CD14-positive monocyte (primary cell): ENCODE measurements at regions not wholly inside any gene's neighbourhood (a gene's known extent, or its start where the extent isn't known, plus 50 kb on each side); places are given as distances from the start of the nearest gene placed in this dataset.

Experiments used
- DNase-seq, 3 donors: peaks; one replicate each; pipeline ENCODE4 v3.0.0-alpha.2; 2011 to 2022
- H2AFZ ChIP-seq: 2 replicates; pipeline ENCODE4 v1.6.0; 2012; ENCODE audit warnings: mild to moderate bottlenecking, low read depth, low read length, inconsistent platforms; ENCODE audit not compliant: insufficient read depth, poor library complexity, severe bottlenecking
- H3K27ac ChIP-seq, 2 donors: 1 replicate in 1 of 2; 2 replicates in 1 of 2; pipeline ENCODE4 v1.5.1; 2012 to 2013; ENCODE audit warnings: low read length in 2 of 2, control low read depth in 1 of 2, inconsistent platforms in 1 of 2, low read depth in 1 of 2, mild to moderate bottlenecking in 1 of 2
- H3K27me3 ChIP-seq, 2 donors: one replicate each; pipeline versions ENCODE4 v1.6.0 to v1.6.1; 2011 to 2013; ENCODE audit warnings: low read length in 2 of 2; ENCODE audit not compliant: control insufficient read depth in 2 of 2, insufficient read depth in 2 of 2
- H3K36me3 ChIP-seq, 2 donors: replicated peaks in 1 of 2; 1 replicate in 1 of 2; 2 replicates in 1 of 2; pipeline versions ENCODE4 v1.5.1 to v1.6.1; 2012 to 2013; ENCODE audit warnings: low read length in 2 of 2, control low read depth in 1 of 2, inconsistent platforms in 1 of 2, mild to moderate bottlenecking in 1 of 2; ENCODE audit not compliant: insufficient read depth in 2 of 2, control insufficient read depth in 1 of 2
- H3K4me1 ChIP-seq, 2 donors: 1 replicate in 1 of 2; 2 replicates in 1 of 2; pipeline versions ENCODE4 v1.5.1 to v1.6.1; 2012 to 2013; ENCODE audit warnings: low read length in 2 of 2, control low read depth in 1 of 2, inconsistent platforms in 1 of 2, mild to moderate bottlenecking in 1 of 2, moderate library complexity in 1 of 2; ENCODE audit not compliant: insufficient read depth in 2 of 2, control insufficient read depth in 1 of 2
- H3K4me2 ChIP-seq: replicated peaks from 2 replicates; pipeline ENCODE3; 2012; ENCODE audit warnings: low read length, moderate library complexity, mild to moderate bottlenecking; ENCODE audit not compliant: poor library complexity, severe bottlenecking; ENCODE audit errors: extremely low read depth
- H3K4me3 ChIP-seq, 3 experiments: fragments of 200-600 bp in 1 of 3; sonication (generic) in 1 of 3; replicated peaks in 1 of 3; 1 replicate in 2 of 3; 2 replicates in 1 of 3; pipeline ENCODE4 v1.5.1; 2011 to 2013; ENCODE audit warnings: low read length in 3 of 3, mild to moderate bottlenecking in 3 of 3, control low read depth in 2 of 3, low read depth in 2 of 3, inconsistent platforms in 1 of 3, moderate library complexity in 1 of 3
- H3K79me2 ChIP-seq: 2 replicates; pipeline ENCODE4 v1.6.0; 2012; ENCODE audit warnings: mild to moderate bottlenecking, control low read depth, inconsistent platforms, low read length, moderate library complexity; ENCODE audit not compliant: insufficient read depth
- H3K9ac ChIP-seq: 2 replicates; pipeline ENCODE4 v1.6.0; 2017; ENCODE audit warnings: low read length, mild to moderate bottlenecking; ENCODE audit not compliant: insufficient read depth, poor library complexity, severe bottlenecking
- H3K9me3 ChIP-seq, 2 donors: replicated peaks in 1 of 2; 1 replicate in 1 of 2; 2 replicates in 1 of 2; pipeline versions ENCODE4 v1.5.1 to v1.6.1; 2012 to 2013; ENCODE audit warnings: low read length in 2 of 2, control low read depth in 1 of 2; ENCODE audit not compliant: control insufficient read depth in 1 of 2, insufficient read depth in 1 of 2
- H4K20me1 ChIP-seq: 2 replicates; pipeline ENCODE4 v1.6.0; 2012; ENCODE audit warnings: mild to moderate bottlenecking, low read length, control low read depth, moderate library complexity; ENCODE audit not compliant: insufficient read depth
- H3K27ac Mint-ChIP-seq, 7 donors: one replicate each; pipeline ENCODE4 v1.8.0; 2020; ENCODE audit warnings: mild to moderate bottlenecking in 7 of 7, mixed read lengths in 7 of 7, moderate library complexity in 6 of 7, inconsistent platforms in 2 of 7
- H3K27me3 Mint-ChIP-seq, 3 donors: one replicate each; pipeline ENCODE4 v1.8.0; 2021 to 2022; ENCODE audit warnings: low read depth in 3 of 3, mild to moderate bottlenecking in 3 of 3, mixed read lengths in 3 of 3, moderate library complexity in 3 of 3, inconsistent platforms in 1 of 3
- H3K36me3 Mint-ChIP-seq, 2 donors: one replicate each; pipeline ENCODE4 v1.8.0; 2020; ENCODE audit warnings: mixed read lengths in 2 of 2, inconsistent platforms in 1 of 2, mild to moderate bottlenecking in 1 of 2
- H3K4me1 Mint-ChIP-seq: one replicate; pipeline ENCODE4 v1.8.0; 2020; ENCODE audit warnings: mild to moderate bottlenecking, mixed read lengths
- H3K4me3 Mint-ChIP-seq, 2 donors: one replicate each; pipeline ENCODE4 v1.8.0; 2020; ENCODE audit warnings: mild to moderate bottlenecking in 2 of 2, mixed read lengths in 2 of 2, moderate library complexity in 1 of 2
- H3K9me3 Mint-ChIP-seq, 7 donors: one replicate each; pipeline ENCODE4 v1.8.0; 2020 to 2022; ENCODE audit warnings: mixed read lengths in 7 of 7, mild to moderate bottlenecking in 6 of 7, moderate library complexity in 6 of 7, inconsistent platforms in 2 of 7
- WGBS: methylation state at CpG from one replicate; pipeline ENCODE4 v1.1.5; 2013; ENCODE audit warnings: missing lambda C conversion rate; ENCODE audit not compliant: insufficient coverage; 5-methylcytosine and 5-hydroxymethylcytosine counted together
- intact Hi-C, 2 donors: fragments of 100-400 bp; cut with micrococcal nuclease; formaldehyde crosslinking; loops; one replicate each; pipeline versions ENCODE4 v1.15.0 to v1.15.1; 2023
- TF ChIP-seq, protein P1 (sequence below): fragments of 200-600 bp; IDR thresholded peaks from one replicate; pipeline ENCODE4 v1.8.0; 2022; ENCODE audit warnings: antibody characterized with exemption, mild to moderate bottlenecking

DNA sequence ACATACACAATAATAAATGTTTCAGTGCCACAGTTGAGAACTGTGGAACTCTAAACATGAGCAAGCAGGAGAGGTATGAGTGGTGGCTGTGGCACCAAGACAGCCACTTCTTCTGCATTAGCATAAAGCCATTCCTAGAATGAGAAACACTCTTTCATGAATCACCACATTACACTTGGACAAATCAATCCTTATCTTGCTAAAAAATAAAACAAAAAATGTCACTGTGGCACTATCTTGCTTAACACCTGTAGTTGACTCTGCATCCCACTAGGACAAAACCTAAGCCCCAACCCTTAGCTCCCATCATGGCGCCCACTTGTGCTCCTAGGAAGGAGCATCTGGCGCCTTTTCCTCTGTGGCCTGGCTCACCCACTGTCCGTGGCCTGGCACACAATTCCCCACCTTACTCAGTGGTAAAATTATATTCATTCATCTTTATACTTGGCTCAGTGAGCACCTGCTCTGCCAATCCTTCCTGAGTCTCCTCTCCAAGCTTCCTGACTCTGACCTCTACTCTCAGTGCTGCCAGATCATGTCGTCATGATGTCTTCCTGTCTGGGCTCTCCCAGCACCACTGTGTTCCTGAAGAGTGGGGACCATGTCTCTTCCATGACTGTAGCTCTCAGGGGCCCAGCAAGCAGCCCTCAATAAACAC, 272.9 kb downstream of the LNPK start:
- no peaks in the 10 kb centered on the region for H4K20me1 ChIP-seq
- Mint-ChIP-seq H3K9me3 (peaks cover 0 to 20% (median 2%) of the 10 kb centered on the region in 7 donors), H3K27ac (no peak overlapping the region), H3K27me3 (peaks cover 2 to 5% (median 4%) of the 10 kb centered on the region in 3 donors), H3K4me1 (no peaks in the 10 kb centered on the region), H3K36me3 (no peaks in the 10 kb centered on the region), H3K4me3 (no peak overlapping the region)
- H3K4me2 ChIP-seq, result no peak overlapping the region
- no peak overlapping the region for H3K9ac ChIP-seq
- intact Hi-C loops, result no loop called here
- H3K4me1 ChIP-seq, result no peaks in the 10 kb centered on the region
- TF ChIP-seq, protein P1, sequence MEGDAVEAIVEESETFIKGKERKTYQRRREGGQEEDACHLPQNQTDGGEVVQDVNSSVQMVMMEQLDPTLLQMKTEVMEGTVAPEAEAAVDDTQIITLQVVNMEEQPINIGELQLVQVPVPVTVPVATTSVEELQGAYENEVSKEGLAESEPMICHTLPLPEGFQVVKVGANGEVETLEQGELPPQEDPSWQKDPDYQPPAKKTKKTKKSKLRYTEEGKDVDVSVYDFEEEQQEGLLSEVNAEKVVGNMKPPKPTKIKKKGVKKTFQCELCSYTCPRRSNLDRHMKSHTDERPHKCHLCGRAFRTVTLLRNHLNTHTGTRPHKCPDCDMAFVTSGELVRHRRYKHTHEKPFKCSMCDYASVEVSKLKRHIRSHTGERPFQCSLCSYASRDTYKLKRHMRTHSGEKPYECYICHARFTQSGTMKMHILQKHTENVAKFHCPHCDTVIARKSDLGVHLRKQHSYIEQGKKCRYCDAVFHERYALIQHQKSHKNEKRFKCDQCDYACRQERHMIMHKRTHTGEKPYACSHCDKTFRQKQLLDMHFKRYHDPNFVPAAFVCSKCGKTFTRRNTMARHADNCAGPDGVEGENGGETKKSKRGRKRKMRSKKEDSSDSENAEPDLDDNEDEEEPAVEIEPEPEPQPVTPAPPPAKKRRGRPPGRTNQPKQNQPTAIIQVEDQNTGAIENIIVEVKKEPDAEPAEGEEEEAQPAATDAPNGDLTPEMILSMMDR, result no peak
- DNase-seq, result no peak
- WGBS, result 66% methylated on average over 3 of the region's 4 CpGs
- H3K79me2 ChIP-seq, result no peaks in the 10 kb centered on the region
- no peak overlapping the region for H3K27ac ChIP-seq
- H3K27me3 ChIP-seq, result no peaks in the 10 kb centered on the region
- H3K9me3 ChIP-seq, result no peaks in the 10 kb centered on the region
- no peaks in the 10 kb centered on the region for H3K36me3 ChIP-seq
- no peak overlapping the region for H3K4me3 ChIP-seq
- H2AFZ ChIP-seq, result no peak overlapping the region

DNA sequence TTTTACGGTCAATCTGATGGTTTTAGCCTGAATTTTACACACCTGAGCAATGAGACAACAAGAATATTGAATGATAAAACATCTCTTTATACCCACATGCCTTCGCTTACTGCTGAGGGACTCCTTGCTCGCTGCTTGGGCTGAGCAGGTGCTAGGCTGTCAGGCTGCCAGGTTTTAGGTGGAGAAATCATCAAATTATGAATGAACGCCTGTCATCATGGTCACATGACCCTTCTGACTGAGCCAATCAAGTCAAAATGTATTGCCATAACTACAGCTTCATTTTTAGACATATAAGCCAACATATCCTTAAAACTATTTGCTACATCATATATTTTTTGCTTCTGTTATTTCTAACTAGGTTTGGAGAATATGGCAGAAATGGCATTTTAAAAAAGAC, 274.0 kb downstream of the LNPK start:
- DNase-seq, result no peak

More for the DNA sequence above, 274.0 kb downstream of the LNPK start:
- Histone ChIP-seq H3K27ac (no peak overlapping the region), H3K9me3 (no peaks in the 10 kb centered on the region), H3K4me2 (no peak overlapping the region), H3K36me3 (no peaks in the 10 kb centered on the region), H3K27me3 (no peaks in the 10 kb centered on the region), H3K4me1 (no peaks in the 10 kb centered on the region), H3K4me3 (no peak overlapping the region), H2AFZ (no peak overlapping the region), H4K20me1 (no peaks in the 10 kb centered on the region), H3K79me2 (no peaks in the 10 kb centered on the region), H3K9ac (no peak overlapping the region)
- Mint-ChIP-seq H3K9me3 (peaks cover 0 to 9% (median 2%) of the 10 kb centered on the region in 7 donors), H3K27ac (no peak overlapping the region), H3K27me3 (peaks cover 2 to 5% (median 4%) of the 10 kb centered on the region in 3 donors), H3K4me1 (no peaks in the 10 kb centered on the region), H3K36me3 (no peaks in the 10 kb centered on the region), H3K4me3 (no peak overlapping the region)
- 93% methylated on average over 3 of the region's 4 CpGs for WGBS
- intact Hi-C loops, result no loop called here
- TF ChIP-seq, protein P1, result no peak
